Endothelial cell of umbilical vein (primary cell): ENCODE measurements at regions not wholly inside any gene's neighbourhood (a gene's known extent, or its start where the extent isn't known, plus 50 kb on each side); places are given as distances from the start of the nearest gene placed in this dataset.
"Not testable (repeated sequence)": the region's sequence is repeated elsewhere in the genome, so short reads cannot be mapped to it uniquely, and the experiment has no call there.

Source experiments
- BruUV-seq: library from RNA; stranded (reverse); fragments of 400-500 nt; replicated peaks from 2 replicates; lab custom pipeline; 2021; lab: Mats Ljungman, UMichigan
- CTCF ChIA-PET: fragments of 300-600, 350-600 bp; sonication (Branson Sonifier 250); formaldehyde crosslinking; loops from one replicate; lab custom pipeline; 2021; ENCODE audit warnings: antibody characterized with exemption, inconsistent platforms; lab: Charles Lee
- POLR2A ChIA-PET: fragments of 300-600, 350-600 bp; sonication (Branson Sonifier 250); formaldehyde crosslinking; loops from one replicate; lab custom pipeline; 2021; ENCODE audit warnings: antibody characterized with exemption, inconsistent platforms; lab: Charles Lee
- DNase-seq: peaks from one replicate; pipeline ENCODE4 v3.0.0-alpha.2; 2011; ENCODE audit warnings: low read depth, low spot score
- FAIRE-seq: peaks from 2 replicates; lab custom pipeline; 2011; peaks lifted over from hg19 to GRCh38; lab: Jason Lieb, UNC
- H2AFZ ChIP-seq: 2 replicates; pipeline ENCODE4 v1.6.0; 2012; ENCODE audit warnings: low read depth, low read length, control low read depth, inconsistent platforms
- H3K27ac ChIP-seq: 2 replicates; pipeline ENCODE4 v1.5.1; 2011; ENCODE audit warnings: low read depth, mild to moderate bottlenecking, control low read depth, low read length, moderate library complexity; ENCODE audit not compliant: insufficient read depth
- H3K27me3 ChIP-seq, 2 experiments: 2 replicates each; pipeline versions ENCODE4 v1.6.0 to v1.6.1; 2011; ENCODE audit warnings: low read length in 2 of 2, mixed read lengths in 1 of 2; ENCODE audit not compliant: control insufficient read depth in 2 of 2, insufficient read depth in 2 of 2
- H3K36me3 ChIP-seq, 2 experiments: 2 replicates in 1 of 2; 3 replicates in 1 of 2; pipeline ENCODE4 v1.5.1; 2011; ENCODE audit warnings: low read length in 2 of 2, mild to moderate bottlenecking in 1 of 2, moderate library complexity in 1 of 2; ENCODE audit not compliant: control insufficient read depth in 2 of 2, insufficient read depth in 2 of 2; ENCODE audit errors: extremely low read depth in 1 of 2
- H3K4me1 ChIP-seq: 3 replicates; pipeline ENCODE4 v1.5.1; 2011; ENCODE audit warnings: mild to moderate bottlenecking, low read length; ENCODE audit not compliant: control insufficient read depth, insufficient read depth; ENCODE audit errors: extremely low read depth
- H3K4me2 ChIP-seq: 2 replicates; pipeline ENCODE4 v1.6.1; 2011; ENCODE audit warnings: low read length, control low read depth, mixed read lengths; ENCODE audit not compliant: insufficient read depth
- H3K4me3 ChIP-seq, 3 experiments: fragments of 200-600 bp in 1 of 3; sonication (generic), shearing (Covaris generic) in 1 of 3; replicated peaks in 1 of 3; 2 replicates each; pipeline ENCODE4 v1.5.1; 2011 to 2016; ENCODE audit warnings: control low read depth in 3 of 3, low read length in 3 of 3, mild to moderate bottlenecking in 2 of 3, inconsistent platforms in 1 of 3, low read depth in 1 of 3, moderate library complexity in 1 of 3; ENCODE audit not compliant: insufficient read depth in 1 of 3
- H3K79me2 ChIP-seq: 2 replicates; pipeline ENCODE4 v1.6.0; 2012; ENCODE audit warnings: low read length, inconsistent platforms; ENCODE audit not compliant: control insufficient read depth, insufficient read depth
- H3K9ac ChIP-seq: replicated peaks from 2 replicates; pipeline ENCODE3; 2011; ENCODE audit warnings: low read length, control low read depth; ENCODE audit not compliant: insufficient read depth; ENCODE audit errors: extremely low read depth
- H3K9me1 ChIP-seq: replicated peaks from 3 replicates; pipeline ENCODE4 v1.6.0; 2011; ENCODE audit warnings: mild to moderate bottlenecking, low read length; ENCODE audit not compliant: control insufficient read depth, insufficient read depth; ENCODE audit errors: extremely low read depth
- H3K9me3 ChIP-seq: replicated peaks from 2 replicates; pipeline ENCODE4 v1.5.1; 2012; ENCODE audit warnings: low read length, inconsistent platforms; ENCODE audit not compliant: control insufficient read depth, insufficient read depth
- H4K20me1 ChIP-seq: replicated peaks from 2 replicates; pipeline ENCODE3; 2011; ENCODE audit warnings: mild to moderate bottlenecking, low read length; ENCODE audit not compliant: control insufficient read depth, insufficient read depth; ENCODE audit errors: extremely low read depth
- CTCF ChIP-seq, 2 donors: IDR thresholded peaks; 1 replicate in 1 of 2; 2 replicates in 1 of 2; pipeline ENCODE4 v1.5.1; 2011; ENCODE audit warnings: low read length in 2 of 2, mild to moderate bottlenecking in 2 of 2, moderate library complexity in 2 of 2, control low read depth in 1 of 2, inconsistent platforms in 1 of 2, low read depth in 1 of 2; ENCODE audit not compliant: insufficient read depth in 1 of 2; ENCODE audit errors: extremely low read depth in 1 of 2
- EZH2 ChIP-seq: IDR thresholded peaks from 2 replicates; pipeline ENCODE4 v1.6.1; 2012; ENCODE audit warnings: borderline replicate concordance, low read depth, mild to moderate bottlenecking, moderate library complexity, low read length, inconsistent platforms; ENCODE audit not compliant: severe bottlenecking
- FOS ChIP-seq: IDR thresholded peaks from 2 replicates; pipeline ENCODE4 v1.6.1; 2011; ENCODE audit warnings: mild to moderate bottlenecking, low read length, moderate library complexity, borderline replicate concordance; ENCODE audit not compliant: insufficient read depth
- GATA2 ChIP-seq: IDR thresholded peaks from 2 replicates; pipeline ENCODE4 v1.7.0; 2011; ENCODE audit warnings: low read depth, mild to moderate bottlenecking, moderate library complexity, mixed read lengths, low read length; ENCODE audit not compliant: insufficient read length, insufficient read depth
- JUN ChIP-seq: IDR thresholded peaks from 2 replicates; pipeline ENCODE4 v1.6.1; 2011; ENCODE audit warnings: borderline replicate concordance, low read depth; ENCODE audit not compliant: insufficient read length, insufficient read depth
- MAX ChIP-seq: IDR thresholded peaks from 2 replicates; pipeline ENCODE4 v1.6.1; 2011; ENCODE audit not compliant: insufficient read depth, insufficient read length
- MYC ChIP-seq: IDR thresholded peaks from one replicate; pipeline ENCODE4 v1.6.1; 2011; ENCODE audit warnings: mild to moderate bottlenecking, low read depth, low read length
- POLR2A ChIP-seq: IDR thresholded peaks from 2 replicates; pipeline ENCODE4 v1.6.1; 2012; ENCODE audit warnings: low read depth, mild to moderate bottlenecking, control low read depth, low read length
- POLR2AphosphoS5 ChIP-seq: IDR thresholded peaks from 2 replicates; pipeline ENCODE4 v1.6.1; 2012; ENCODE audit warnings: low read depth, mild to moderate bottlenecking, control low read depth, low read length, moderate library complexity; ENCODE audit not compliant: insufficient read depth
- dilution Hi-C: fragments of 300-500 bp; cut with MboI; formaldehyde crosslinking; loops from one replicate; pipeline ENCODE4 v1.15.0; 2019; ENCODE audit warnings: low sequenced_read_pairs; ENCODE audit not compliant: extremely low pct_ligation_motif_present
- intact Hi-C: fragments of 100-400 bp; cut with micrococcal nuclease; formaldehyde crosslinking; loops from one replicate; pipeline ENCODE4 v1.10.0; 2022

DNA sequence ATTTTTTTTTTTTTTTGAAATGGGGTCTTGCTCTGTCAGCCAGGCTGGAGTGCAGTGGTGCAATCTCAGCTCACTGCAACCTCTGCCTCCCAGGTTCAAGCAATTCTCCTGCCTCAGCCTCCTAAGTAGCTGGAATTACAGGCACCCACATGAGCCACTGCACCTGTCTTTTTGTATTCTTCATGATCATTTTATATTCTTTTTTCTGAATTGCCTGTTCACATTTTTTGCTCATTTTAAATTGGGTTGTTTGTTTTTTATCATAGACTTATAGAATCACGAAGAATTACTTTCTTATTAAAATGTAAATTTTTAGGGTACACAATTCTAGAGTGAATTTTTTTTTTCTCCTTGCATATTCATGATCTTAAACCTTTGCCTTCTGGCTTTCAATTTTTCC, 149.4 kb upstream of the FAT1 start:
- H3K9ac ChIP-seq, H3K4me3 ChIP-seq, BruUV-seq, H3K27ac ChIP-seq, H3K9me3 ChIP-seq, POLR2A ChIA-PET, dilution Hi-C loops, FAIRE-seq, H3K9me1 ChIP-seq, H2AFZ ChIP-seq, DNase-seq, H3K4me2 ChIP-seq, intact Hi-C loops, H3K36me3 ChIP-seq, H3K4me1 ChIP-seq, H4K20me1 ChIP-seq, H3K27me3 ChIP-seq, H3K79me2 ChIP-seq: not testable (repeated sequence)
- CTCF ChIA-PET: interaction anchor here (0.8 kb wide), 1 partner anchor 12 kb away, joined by 3 read pairs; no protein-coding TSS in a partner anchor

- no peaks in the 10 kb centered on the region for H3K27me3 ChIP-seq
- intact Hi-C loops: no loop called here
- no peak overlapping the region for H3K9ac ChIP-seq
- dilution Hi-C loops: no loop called here
- H2AFZ ChIP-seq: no peak overlapping the region
- DNase-seq (no peak), FAIRE-seq (no peak)
- H4K20me1 ChIP-seq: no peaks in the 10 kb centered on the region
- no peaks in the 10 kb centered on the region for H3K9me3 ChIP-seq
- no peak overlapping the region for H3K4me3 ChIP-seq
- H3K9me1 ChIP-seq: no peaks in the 10 kb centered on the region
- no TSS peak for BruUV-seq
- H3K4me1 ChIP-seq: no peaks in the 10 kb centered on the region
- POLR2A ChIA-PET: no interaction called here
- H3K4me2 ChIP-seq: no peak overlapping the region
- TF ChIP-seq POLR2A: no peak
- no peak for TF ChIP-seq EZH2
- no peak for TF ChIP-seq MYC
- TF ChIP-seq MAX: no peak
- TF ChIP-seq CTCF (IDR thresholded peaks at IDR 0.05; ENCODE audit: extremely low read depth in 1 of 2, insufficient read depth in 1 of 2, low read depth in 1 of 2, low read length in 2 of 2): no peak
- no peak for TF ChIP-seq FOS
- no peak for TF ChIP-seq POLR2AphosphoS5
- no peak for TF ChIP-seq JUN
- no peak for TF ChIP-seq GATA2
- no peaks in the 10 kb centered on the region for H3K36me3 ChIP-seq
- H3K79me2 ChIP-seq: no peaks in the 10 kb centered on the region
- no peak overlapping the region for H3K27ac ChIP-seq
- CTCF ChIA-PET: no interaction called here
Observed at GRCh38 chr4:186875476-186875875, 151.8 kb upstream of the FAT1 start.
